NCI-H524 treated with DMSO at 0.1 percent for 48 hours (cell line): ENCODE measurements at regions not wholly inside any gene's neighbourhood (a gene's known extent, or its start where the extent isn't known, plus 50 kb on each side); places are given as distances from the start of the nearest gene placed in this dataset.
"Not testable (repeated sequence)": the region's sequence is repeated elsewhere in the genome, so short reads cannot be mapped to it uniquely, and the experiment has no call there.

Source experiments
- DNase-seq: peaks from one replicate; lab custom pipeline; 2025; lab: John Stamatoyannopoulos, UW

DNA sequence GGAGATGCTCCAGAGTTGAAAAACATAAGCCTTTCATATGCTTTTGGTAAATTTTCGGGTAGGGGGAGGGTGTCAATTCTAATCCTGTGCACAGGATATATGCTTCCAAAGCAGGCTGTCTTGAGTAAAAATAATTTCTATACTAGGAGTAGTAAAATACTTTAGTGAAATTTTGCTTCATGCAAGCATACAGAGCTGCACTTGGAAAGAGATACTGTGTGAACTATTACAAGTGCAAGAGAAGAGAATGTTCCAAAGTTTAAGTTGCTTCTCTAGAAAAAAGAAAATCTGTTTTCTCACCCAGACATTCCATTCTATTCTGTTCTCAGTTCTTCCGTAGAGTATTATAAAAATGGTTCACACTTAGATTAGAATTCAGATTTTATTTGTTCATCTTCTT, 324.6 kb upstream of the AADAT start:
- no peak for DNase-seq

DNA sequence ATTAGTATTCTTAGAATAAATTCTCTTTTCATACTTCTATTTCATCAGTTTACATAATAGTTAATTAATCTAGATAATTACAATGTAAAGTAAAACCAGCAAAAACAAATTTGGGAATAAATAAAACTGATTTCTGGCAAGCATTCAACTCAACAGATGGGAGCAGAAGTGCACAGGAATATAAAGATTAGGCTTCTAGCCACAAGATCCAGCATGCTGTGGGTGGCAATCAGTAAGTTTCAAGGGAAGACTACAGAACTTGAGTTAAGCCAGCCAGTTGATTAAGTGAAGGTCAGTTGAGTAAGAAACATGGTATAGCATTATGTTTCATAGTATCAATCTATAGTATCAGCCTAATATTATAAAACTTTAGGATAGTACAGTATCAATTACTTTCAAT, 324.2 kb upstream of the AADAT start:
- DNase-seq: peak; percentile 8

DNA sequence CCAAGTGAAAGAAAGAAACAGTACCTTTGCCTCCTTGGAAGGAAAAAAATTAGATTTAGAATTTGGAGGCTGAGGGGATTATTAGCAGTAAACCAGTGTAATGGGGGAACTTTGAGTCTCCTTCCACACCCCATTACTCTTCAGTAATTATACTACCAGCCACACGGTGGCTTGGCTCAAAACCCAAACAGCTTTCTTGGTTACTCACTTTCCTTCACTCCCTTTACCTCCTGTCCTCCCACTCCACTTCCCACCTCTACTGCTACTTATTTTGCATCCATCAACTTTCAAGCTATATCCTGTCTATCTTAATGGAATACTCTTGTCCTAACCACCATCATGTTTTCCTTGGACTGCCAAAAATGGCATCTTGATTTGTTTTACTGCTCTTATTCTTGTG, 310.6 kb upstream of the AADAT start:
- DNase-seq: no peak

DNA sequence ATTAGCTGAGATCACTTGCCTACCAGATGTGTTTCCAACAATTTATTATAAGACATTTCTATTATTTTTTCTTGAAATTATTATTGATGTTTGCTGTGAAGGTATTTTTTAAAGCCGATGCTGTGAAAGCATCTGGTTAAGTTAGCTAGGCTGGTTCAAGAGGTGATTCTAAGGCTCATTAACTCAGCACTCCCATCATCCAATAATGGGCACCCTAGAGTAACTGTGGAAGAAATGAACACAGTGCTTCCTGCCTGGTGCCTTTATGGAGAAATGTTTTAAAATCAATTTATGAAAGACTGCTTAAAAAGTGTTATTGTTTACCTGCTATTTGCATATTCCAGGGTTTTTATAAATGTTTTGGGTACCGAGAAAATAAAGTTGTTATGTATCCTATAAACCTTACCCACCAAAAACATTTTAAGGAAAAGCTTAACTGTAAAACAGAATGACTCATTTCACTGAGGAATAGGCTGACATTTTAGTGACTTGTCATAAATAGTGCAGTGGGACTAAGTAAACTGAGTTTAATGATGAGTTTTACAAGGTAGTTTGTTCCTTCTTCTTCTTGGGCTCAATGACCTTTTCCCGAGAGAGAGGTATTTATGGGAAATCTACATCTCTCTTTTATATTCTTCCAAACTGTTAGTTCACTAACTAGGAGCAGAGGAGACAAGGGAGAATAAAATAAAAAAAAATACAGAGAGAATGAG, 310.0 kb upstream of the AADAT start:
- DNase-seq: no peak

DNA sequence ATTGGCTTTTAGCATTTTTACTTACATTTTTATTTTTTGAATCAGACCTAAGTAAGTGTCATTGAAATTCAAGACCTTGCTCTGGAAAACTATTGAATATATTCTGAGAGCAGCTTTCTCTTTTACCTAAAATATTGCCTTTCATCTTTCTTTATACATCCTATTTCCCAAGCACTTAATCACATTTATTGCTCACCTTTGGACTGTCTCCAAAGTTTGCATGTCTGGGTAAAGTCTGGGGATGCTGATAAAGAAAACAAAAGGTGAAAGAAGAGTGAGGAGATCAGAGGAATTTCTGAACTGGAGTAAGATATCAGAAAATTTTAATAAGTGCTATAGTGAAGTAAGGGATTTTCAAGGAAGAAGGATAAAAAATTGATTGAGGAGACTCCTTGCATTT, 308.5 kb upstream of the AADAT start:
- DNase-seq: no peak

DNA sequence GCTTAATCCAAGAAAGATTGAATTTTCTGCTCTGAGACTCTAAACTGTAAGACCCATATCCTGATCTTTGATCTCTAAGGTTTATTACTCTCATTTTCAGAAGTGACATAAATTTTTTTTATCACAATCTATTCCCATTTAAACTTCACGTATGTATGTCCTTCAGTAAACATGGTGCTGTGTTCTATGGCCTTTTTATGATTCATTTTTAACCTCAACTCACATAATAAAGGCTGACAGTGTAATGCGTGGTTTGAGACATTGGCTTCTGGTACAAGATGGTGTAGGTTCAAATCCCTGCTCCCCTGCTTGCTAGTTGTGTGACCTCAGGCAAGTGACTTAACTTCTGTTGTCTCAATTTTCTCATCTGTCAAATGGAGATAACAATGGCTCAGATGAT, 306.0 kb upstream of the AADAT start:
- DNase-seq: no peak

DNA sequence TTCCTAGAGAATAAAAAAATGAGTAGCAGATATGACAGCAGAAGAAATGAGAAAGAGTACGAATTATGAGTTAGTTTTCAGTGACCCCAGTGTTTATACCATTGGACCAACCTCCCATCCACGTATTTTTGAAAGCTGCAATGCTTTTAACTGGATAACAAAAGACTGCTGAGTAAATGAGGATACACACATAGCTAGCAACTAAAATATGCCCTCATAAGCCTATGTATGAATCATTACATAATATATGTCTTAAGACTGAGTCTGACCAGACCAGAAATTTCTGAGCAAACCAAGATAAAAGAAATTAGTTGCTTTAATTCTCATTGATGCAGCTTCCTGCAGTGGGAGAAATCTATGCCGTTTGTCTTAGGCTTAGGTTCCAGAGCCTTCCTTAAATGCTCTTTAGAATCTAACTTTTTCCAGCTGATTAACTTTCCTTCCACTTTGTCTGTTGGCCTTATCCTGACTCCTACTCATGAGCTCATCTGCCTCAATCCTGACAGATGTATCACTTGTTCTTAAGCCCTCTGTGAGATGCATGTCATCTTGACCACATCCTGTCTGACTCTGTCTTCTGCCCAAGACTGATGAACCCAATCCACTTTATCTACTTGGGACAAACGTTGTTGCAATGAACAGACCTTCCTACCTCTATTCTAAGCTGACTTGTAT, 301.4 kb upstream of the AADAT start:
- DNase-seq: no peak

DNA sequence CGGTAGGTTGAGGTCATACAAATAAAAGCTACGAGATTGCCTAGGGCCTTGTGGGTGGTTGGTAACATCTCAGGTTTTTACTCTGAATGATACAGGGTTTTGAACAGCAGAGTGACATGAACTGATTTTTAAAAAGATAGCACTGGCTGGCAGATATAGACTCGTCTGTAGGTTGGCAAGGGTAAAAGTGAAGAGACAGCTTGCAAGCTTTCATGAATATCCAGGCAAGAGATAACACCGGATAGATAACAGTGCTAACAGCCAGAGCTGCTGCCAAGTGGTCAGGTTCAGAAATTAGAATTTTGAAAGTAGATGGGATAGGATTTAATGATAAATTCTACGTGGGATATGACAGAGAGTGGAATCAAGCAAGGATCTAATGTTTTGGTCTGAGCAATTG, 299.7 kb upstream of the AADAT start:
- DNase-seq: no peak

DNA sequence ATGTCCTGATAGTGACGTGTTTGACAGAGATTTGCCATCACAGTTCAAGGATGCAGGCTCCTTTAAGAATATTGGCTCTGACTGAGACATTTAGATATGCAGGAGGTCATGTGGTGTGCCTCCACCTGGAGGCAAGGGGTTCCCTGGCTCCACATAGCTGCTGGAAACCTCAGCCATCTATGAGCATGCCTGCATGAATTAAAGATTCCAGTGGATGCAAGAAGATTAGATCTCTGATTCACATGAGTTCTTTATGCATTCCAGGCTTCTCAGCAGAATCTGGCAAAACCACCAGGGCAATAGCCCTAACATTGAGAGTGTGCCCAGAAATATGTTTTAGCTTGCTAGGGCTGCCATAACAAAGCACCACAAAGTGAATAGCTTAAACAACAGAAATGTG, 298.5 kb upstream of the AADAT start:
- no peak for DNase-seq

DNA sequence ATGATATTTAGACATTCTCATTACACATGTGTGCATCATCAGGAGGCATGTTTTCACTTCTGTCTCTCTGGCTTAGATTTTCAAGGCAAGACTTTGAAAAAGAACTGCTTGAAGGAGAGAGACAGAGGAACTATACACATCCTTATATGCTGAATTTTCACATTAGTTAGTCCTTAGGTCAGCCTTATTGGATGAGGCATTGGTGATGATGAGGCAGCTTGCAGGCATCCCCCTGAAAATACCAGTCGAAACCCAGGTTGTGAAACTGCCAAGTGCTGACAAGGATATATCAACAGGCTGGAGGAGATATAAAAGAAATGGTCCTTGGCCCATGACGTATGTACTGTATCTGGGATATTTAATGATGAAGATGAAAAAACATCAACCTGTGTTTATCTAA, 297.2 kb upstream of the AADAT start:
- no peak for DNase-seq

DNA sequence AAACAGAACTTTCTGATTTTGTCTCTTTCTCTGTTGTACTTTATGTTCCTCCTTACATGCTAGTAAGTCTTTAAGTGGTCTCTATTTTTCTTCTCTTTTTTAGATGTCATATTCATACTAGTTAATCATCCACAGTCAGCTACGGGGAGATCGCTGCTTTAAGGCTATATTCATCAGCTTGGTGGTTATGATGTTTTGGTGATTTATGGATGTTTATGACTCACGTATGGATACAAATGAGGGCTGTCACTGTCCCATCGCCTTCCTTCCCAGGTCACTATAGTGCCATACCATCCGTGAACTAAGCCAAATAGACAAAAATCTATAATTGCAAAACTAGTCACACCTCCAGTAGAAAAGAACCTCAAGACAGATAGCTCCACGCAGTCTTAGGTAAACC, 296.8 kb upstream of the AADAT start:
- no peak for DNase-seq

DNA sequence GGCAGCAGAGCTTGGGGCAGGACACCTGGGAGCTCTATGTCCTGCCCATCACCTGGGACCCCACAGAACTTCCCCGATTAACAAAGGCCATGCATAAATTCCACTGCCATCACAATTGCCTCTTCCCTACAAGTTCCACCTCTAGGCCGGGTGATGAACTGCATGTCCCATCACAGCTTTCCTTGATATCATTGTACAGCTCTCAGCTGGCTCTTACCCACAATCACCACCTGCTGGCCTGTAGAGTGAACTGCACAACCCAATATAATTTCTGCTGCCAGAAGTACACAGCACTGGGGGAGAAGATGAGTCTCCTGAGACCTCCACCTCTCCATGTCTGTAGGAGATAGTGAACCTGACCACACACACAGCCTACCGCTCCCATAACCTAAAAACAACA, 285.0 kb upstream of the AADAT start:
- DNase-seq: no peak

DNA sequence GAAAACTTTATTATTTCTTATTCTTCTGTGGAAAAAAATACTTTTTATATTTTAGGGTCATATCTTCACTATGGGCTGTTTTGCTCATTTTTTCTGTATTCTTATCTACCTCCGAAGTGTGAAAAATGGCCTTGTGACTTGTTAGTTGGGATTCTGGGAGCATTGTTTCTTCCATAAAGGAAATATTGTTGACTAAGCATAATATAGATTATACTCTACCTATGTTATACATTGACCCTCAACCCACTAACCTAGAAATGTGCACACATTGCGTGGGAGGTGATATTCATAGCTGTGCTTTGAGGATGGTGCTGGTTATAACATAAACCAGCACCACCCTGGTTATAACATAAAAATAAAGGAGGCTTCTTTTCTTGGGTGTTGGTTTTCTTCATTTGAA, 259.2 kb upstream of the AADAT start:
- no peak for DNase-seq

DNA sequence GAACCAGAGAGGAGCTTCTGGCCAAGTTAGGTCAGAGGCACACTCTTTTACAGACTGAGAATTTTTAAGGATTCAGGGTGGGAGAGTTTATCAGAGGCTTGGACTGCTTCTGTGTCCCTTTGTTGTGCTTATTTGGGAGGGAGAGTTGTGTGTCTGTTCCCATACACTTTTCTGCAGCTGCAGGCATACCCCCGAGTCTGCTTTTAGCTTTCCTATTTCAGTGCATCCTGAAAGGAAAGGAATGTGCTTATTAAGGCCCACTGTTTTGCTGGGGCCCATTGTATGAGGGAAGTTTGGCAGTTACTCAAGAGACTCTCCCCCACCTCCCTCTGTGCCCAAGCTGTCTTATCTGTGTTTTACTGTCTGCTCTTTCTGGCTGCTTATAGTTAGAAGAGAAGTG, 257.4 kb upstream of the AADAT start:
- not testable (repeated sequence) for DNase-seq

DNA sequence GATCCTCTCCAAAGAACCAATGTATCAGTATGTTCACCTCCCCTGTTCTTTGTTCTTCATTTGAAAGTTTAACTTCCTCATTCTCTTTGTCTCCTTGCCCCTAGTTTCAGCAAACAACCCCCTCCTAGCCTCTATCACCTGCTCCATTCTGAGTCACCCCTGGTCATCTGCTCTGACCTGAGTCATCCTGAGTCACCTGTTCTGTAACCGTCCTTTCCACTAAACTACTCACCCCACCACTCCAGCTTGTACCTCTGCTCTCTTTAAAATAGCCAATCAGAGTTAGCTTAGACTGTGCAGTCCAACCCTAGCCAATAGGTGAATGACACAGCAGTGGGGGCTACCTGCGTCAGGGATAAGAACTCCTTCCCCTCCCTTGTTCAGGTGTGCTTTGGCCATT, 249.8 kb upstream of the AADAT start:
- DNase-seq: no peak

DNA sequence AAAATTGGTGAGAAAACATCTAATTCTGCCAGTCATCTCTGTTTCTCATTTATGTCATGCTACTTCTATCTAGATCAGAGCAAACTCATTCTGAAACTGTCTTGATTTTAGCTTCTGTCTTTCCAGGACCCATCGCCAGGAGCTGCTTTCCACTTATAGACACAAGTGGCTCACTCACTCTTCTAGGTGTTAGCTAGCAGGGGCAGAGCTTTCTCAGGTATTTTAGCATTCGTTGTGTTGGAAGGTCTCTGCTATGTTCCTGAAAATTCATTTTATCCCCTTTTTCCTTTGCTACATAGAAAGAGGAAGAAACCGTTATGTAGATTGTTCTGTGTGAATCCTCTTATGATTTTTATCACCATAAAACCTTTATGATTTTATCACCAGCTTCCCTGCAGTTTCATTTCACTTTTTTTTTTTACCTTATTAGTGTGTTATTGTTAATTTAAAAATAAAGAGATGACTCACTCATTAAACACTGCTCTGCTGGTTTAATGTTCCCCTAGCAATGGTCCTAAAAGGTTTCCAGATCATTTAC, 246.6 kb upstream of the AADAT start:
- no peak for DNase-seq

DNA sequence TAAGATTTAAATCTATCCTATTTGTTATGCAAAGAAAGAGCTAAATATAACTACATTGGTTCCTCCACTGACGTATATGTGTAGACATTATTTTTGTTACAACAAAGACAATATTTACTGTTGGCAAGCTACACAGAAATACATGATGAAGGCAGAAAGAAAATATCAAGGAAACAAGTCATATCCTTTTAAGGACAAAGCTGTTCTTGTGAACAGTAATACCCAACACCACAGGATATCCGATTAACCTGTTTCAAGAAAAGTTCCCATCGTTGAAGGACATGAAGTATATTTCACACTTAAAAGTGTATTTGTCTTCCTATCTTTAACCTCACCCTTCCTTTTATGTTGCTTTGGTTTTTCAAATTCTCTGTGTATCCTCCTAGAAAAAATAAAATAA, 235.8 kb upstream of the AADAT start:
- no peak for DNase-seq

DNA sequence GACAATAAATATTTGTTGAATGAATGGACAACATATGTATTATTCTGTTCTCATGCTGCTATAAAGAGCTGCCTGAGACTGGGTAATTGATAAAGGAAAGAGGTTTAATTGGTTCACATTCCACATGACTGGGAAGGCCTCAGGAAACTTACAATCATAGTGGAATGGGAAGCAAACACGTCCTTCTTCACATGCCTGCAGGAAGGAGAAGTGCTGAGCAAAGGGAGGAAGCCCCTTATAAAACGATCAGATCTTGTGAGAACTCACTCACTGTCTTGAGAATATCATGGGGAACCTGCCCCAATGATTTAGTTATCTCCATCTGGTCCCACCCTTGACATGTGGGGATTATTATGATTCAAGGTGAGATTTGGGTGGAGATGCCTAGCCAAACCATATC, 233.9 kb upstream of the AADAT start:
- DNase-seq: no peak

DNA sequence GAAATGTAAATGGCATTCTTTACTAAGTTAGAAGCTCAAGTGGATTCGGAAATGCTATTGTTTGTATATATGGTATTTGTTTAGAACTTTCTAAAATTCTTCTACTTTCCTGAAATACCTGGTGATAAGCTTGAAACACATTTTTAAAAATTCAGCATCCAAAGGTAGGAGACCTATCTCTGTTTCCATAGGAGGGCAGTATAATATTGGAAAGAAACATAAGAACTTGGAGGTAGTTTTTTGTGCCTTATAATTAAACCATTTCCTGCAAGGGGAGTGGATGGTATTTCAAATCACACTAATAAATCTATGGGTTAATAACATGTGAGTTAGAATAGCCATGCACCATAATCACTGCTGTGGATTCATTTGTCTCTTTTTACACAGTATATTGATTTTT, 217.4 kb upstream of the AADAT start:
- DNase-seq: no peak

DNA sequence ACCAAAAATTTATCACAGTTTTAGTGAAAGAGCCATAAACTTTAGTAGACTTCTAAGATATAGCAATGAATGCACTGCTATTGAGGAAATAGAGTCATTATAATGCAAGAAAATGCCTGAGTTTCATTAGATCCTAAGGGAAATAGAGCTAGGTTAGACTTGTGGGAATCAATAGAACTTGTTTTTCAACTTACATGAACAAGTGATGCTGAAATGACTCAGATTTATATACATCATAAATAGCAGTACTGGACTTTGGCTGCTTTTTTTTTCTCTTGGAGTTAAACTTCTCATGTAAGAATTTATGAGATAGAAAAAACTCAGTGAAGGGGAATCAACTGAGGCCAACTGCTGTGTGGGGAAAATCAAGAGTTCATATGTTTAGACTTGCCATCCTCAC, 216.5 kb upstream of the AADAT start:
- DNase-seq: no peak

DNA sequence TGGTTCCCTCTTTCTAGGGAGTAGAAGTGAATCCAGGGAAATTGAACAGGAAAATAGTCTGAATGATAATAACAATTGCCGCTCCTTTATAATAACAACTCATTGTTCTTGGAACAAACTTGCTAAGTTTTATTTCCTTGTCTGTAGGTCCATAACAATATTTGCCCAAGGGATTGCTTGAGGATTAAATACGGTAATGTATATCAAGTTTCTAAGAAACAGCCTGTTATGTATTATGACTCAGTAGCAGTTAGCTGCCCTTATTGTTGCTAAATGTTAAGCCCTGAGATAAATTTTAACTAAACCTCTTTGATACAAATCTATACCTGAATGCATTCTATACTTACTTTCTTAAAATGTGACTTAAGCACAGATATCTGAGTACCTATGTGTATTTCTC, 215.9 kb upstream of the AADAT start:
- peak; percentile 4 for DNase-seq

DNA sequence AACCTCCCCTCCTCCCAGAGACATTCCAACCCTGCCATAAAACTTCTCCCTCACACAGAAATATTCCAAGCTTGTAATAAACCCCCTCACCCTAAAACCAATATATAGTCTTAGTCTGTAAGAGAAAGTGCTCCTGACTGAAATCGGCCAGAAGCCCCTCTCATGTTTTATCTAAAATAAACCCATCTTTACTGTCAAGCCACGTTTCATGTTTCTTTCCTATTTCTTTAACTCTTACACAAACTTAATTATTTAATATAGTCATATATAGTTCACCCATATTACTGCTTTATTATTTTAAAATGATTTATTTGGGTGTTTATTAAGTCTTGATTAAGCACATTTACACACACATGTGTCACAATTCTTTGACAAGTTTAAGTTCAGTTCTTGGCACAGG, 191.3 kb upstream of the AADAT start:
- DNase-seq: no peak

DNA sequence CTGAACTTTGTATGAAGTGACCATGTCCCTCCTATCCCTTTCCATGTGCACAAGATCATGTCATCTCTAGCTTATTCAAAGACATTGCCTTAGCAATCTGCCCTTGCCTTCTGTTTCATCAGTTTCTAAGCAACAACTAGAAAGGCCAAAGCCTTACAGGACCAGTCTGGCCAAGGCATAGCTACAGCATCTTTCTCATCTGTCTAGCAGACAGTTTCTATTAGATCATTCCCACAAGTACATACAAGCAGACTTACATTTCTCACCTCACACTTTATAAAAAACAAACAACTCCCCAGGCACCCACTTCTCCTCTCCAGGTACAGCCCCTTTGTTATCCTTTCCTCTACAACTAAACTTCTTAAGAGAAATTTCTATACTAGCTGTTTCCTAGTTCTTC, 188.7 kb upstream of the AADAT start:
- DNase-seq: no peak

DNA sequence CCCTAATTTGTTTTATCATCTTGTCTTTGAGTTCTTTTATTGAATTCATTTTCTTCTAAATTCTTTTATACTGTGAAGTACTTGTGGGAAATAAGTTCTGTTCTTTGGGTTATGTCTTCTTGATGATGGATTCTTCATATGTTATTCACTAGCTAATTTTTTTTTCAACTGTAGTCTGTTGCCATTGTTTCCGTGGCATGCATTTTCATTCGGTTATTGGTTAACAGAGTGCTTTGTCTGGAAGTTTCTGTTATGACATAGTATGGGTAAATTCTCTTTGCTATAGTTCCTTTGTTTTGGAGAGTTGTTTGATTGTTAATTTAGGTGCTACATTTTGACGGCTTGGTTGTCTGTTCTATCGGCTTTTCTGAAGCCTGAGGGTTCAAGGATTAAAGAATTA, 184.9 kb upstream of the AADAT start:
- DNase-seq: no peak
